Limb (tissue), 2 donors: ENCODE measurements at regions not wholly inside any gene's neighbourhood (a gene's known extent, or its start where the extent isn't known, plus 50 kb on each side); places are given as distances from the start of the nearest gene placed in this dataset.

Experiments
- DNase-seq, 2 donors: peaks; one replicate each; pipeline ENCODE4 v3.0.0-alpha.2; 2016; ENCODE audit errors: extremely low spot score in 2 of 2

DNA sequence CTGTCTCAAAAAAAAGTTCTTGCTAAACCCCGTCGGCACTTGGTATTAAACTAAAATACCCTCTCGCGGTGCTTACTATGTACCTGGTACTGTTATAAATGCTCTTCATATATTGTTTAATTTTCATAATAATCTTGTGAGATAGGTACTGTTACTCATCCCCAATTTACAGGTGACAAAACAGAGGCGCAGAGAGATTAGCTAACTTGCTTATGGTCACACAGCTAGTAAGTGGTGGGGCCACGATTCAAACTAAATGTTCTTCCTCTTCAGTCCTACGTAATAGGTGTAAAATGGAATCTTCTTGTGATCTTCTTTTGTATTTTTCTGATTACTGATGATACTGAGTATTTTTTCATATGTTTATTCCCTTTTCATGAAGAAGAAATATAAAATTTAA lies 51.3 kb downstream of the TET3 start:
- DNase-seq: no peak

DNA sequence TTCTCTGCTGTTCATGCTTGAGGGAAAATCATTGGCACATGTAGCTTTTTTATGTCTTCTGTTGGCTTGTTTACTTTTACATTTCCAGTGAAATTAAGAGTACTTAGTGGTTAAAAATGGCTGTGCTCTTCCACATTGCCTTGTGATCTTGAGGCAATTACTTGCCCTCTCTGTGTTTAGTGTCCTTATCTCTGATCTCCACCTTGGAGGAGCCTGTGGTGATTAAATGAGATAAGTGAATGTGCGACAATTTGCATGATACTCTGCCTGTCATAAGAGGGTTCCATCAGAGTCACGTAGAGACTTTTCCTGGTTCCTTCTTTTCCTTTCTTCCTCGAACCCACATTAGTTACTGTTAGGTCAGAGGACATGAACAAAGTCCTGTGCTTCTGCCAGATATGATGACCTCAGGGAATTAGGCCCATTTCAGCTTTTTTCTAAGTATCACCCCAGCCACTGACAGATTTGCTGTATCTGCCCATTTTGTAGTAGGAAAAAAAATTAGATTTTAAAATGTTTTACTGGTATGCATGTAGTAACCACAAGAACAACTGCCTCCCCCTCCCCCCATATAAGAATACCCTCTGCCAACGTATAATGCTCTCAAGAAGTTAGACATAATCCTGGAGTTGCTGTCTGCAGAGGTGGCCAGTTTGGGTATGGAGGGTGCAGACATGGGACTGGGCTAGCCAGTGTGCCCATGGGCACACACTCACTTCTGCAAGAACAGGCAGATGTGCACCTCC lies 51.9 kb downstream of the TET3 start:
- no peak for DNase-seq

- DNase-seq: peak in 1 of 2 donors; percentile 29
These were observed 52.7 kb downstream of the TET3 start for GRCh38 chr2:74037379-74037860.

DNA sequence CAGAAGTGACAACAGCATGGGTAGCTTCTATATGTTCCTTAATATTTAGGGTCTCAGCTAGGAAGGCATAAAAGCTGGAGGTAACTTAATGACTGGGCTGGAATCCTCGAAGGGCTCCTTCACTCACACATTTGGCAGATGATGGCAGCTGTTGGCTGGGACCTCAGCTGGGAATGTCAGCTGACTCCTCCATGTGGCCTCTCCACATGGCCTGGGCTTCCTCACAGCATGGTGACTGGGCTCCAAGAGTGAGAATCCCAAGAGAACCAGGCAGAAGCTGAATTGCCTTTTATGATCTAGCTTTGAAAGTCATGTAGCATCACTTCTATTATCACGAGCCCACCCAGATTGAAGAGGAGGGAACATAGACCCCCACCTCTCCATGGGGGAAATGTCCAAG lies 54.9 kb downstream of the TET3 start:
- DNase-seq: no peak

GRCh38 chr2:74041182-74041581 lies 56.5 kb downstream of the TET3 start:
- no peak for DNase-seq

- DNase-seq: no peak
These were observed 57.0 kb downstream of the TET3 start for GRCh38 chr2:74041726-74042125.

- DNase-seq: no peak
These were observed 57.9 kb downstream of the TET3 start for GRCh38 chr2:74042606-74043005.

- no peak for DNase-seq
These were observed 58.9 kb downstream of the TET3 start for GRCh38 chr2:74043345-74044329.

DNA sequence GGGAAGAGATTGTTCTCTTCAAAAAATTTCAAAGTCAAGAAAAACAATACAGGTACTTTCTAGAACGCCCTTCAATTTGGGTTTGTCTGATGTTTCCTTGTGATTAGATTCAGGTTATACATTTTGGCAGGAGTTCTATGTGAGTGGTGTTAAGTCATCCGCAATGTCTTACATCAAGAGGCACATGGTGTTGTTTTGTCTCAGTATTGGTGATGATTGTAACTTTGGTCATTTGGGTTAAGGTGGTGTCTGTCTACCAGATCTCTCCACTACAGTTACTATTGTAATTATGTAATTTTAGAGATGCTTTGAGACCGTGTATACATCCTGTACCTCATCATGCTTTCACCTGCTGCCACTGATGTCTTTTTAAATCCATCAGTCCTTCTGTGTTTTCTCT lies 60.3 kb downstream of the TET3 start:
- DNase-seq: no peak

DNA sequence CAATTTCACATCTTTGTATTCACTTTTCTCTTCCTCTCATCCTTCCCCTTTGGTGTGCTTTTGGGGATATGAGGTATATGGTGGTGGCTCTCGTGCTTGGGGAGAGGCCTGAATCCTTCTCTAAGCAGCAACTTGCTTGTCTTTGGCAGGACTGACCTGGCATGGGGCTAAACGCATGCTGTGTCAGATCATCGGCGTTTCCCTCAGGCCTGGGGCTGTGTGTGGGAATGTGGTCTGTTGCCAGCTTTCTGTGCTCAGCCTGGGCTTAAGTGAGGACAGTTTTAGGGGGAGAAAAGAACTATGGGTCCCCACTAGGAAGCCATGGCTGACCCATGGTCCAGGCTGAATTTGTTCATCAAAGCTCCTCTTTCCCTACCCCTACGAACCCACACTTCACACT lies 60.7 kb downstream of the TET3 start:
- DNase-seq: no peak

DNA sequence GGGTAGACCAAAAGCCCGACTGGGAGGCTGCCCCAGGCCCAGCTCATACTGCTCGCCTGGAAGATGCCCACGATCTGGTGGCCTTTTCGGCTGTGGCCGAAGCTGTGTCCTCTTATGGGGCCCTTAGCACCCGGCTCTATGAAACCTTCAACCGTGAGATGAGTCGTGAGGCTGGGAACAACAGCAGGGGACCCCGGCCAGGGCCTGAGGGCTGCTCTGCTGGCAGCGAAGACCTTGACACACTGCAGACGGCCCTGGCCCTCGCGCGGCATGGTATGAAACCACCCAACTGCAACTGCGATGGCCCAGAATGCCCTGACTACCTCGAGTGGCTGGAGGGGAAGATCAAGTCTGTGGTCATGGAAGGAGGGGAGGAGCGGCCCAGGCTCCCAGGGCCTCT lies 61.7 kb downstream of the TET3 start:
- no peak for DNase-seq

- no peak for DNase-seq
These were observed 62.4 kb downstream of the TET3 start for GRCh38 chr2:74047152-74047551.

DNA sequence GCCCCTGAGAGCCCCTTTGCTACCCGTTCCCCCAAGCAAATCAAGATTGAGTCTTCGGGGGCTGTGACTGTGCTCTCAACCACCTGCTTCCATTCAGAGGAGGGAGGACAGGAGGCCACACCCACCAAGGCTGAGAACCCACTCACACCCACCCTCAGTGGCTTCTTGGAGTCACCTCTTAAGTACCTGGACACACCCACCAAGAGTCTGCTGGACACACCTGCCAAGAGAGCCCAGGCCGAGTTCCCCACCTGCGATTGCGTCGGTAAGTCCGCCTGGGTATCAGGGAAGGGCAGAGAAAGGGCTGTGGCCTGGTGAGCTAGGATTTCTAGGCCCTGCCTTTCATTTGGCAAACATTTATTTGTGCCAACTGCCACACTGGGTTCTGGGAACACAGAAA lies 63.4 kb downstream of the TET3 start:
- no peak for DNase-seq

GRCh38 chr2:74048843-74049519 lies 64.3 kb downstream of the TET3 start:
- DNase-seq: no peak

DNA sequence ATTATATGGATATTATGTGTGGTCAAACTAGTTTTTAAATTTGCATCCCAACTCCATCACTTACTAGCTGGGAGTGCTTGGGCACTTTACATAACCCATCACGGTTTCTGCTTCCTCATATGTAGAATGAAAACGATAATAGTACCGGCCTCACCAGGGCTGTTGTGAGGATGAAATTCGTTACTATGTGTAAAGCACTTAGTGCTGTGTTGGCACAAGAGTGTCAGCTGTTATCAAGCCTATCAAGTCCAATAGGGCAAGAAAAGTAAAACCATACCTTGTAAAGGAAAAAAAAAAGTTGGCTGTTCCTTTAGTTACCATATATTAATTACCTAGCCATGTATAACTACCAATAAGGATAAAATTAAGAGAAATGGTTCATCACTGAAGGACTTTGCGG lies 65.4 kb downstream of the TET3 start:
- no peak for DNase-seq

DNA sequence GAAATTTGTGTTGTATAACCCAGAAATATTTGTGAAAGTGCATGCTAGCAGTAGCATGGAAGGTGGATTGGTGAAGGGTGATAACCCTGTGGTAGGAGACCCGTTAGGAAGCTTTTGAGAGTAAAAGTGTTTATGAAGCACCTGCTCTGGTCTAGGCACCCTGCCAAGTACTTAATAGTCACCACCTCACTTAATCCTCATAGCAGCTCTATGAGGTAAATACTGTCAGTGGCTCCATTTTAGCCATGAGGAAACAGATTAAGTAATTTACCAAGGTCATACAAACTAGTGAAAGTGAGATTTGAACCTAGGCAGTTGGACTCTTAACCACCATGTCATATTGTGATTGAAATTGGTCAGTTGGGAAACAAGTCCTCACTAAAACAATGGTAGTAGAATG lies 66.8 kb downstream of the TET3 start:
- DNase-seq: no peak

GRCh38 chr2:74052732-74053710 lies 68.3 kb downstream of the TET3 start:
- DNase-seq: no peak

GRCh38 chr2:74053959-74054715 lies 69.4 kb downstream of the TET3 start:
- no peak for DNase-seq

DNA sequence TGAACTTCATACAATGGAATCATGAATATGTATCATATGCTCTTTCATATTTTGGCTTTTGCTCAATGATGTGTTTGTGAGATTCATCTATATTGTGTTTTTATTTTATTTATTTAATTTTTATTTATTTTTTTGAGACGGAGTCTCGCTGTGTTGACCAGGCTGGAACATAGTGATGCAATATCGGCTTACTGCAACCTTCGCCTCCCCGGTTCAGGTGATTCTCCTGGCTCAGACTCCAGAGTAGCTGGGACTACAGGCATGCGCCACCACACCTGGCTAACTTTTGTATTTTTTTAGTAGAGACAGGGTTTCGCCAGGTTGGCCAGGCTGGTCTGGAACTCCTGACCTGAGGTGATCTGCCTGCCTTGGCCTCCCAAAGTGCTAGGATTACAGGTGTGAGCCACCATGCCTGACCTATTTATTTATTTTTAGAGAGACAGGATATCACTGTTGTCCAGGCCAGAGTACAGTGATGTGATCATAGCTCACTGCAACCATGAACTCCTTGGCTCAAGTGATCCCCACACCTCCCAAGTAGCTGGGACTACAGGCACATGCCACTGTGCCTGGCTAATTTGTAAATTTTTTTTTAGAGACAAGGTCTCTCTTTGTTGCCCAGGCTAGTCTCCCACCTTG lies 74.5 kb downstream of the TET3 start:
- DNase-seq: no peak
